DND-41 (cell line): ENCODE measurements at regions not wholly inside any gene's neighbourhood (a gene's known extent, or its start where the extent isn't known, plus 50 kb on each side); places are given as distances from the start of the nearest gene placed in this dataset.

Source experiments
- ATAC-seq: fragments of 200-7000 bp; cut with Tn5 transposase; 3 replicates; pipeline ENCODE4 v1.9.1; 2021; ENCODE audit warnings: low read depth; ENCODE audit not compliant: insufficient read depth
- DNase-seq: peaks from one replicate; pipeline ENCODE4 v3.0.0-alpha.2; 2020
- H2AFZ ChIP-seq: 2 replicates; pipeline ENCODE4 v1.6.0; 2012; ENCODE audit warnings: low read depth, low read length
- H3K27ac ChIP-seq: 2 replicates; pipeline ENCODE4 v1.5.1; 2012; ENCODE audit warnings: low read length, inconsistent platforms
- H3K27me3 ChIP-seq: fragments of 200-600 bp; sonication (generic); 2 replicates; pipeline ENCODE4 v1.6.0; 2012; ENCODE audit warnings: low read length, mild to moderate bottlenecking, inconsistent platforms; ENCODE audit not compliant: insufficient read depth, poor library complexity
- H3K36me3 ChIP-seq: 2 replicates; pipeline ENCODE4 v1.5.1; 2012; ENCODE audit warnings: low read length, inconsistent platforms; ENCODE audit not compliant: insufficient read depth
- H3K4me1 ChIP-seq: 2 replicates; pipeline ENCODE4 v1.5.1; 2012; ENCODE audit warnings: mild to moderate bottlenecking, low read length; ENCODE audit not compliant: insufficient read depth
- H3K4me2 ChIP-seq: 2 replicates; pipeline ENCODE4 v1.6.0; 2012; ENCODE audit warnings: mild to moderate bottlenecking, moderate library complexity, low read length, inconsistent platforms; ENCODE audit not compliant: insufficient read depth
- H3K4me3 ChIP-seq, 2 experiments: fragments of 200-600 bp in 1 of 2; shearing (Covaris generic) in 1 of 2; 2 replicates each; pipeline ENCODE4 v1.5.1; 2012 to 2016; ENCODE audit warnings: inconsistent platforms in 2 of 2, low read length in 2 of 2, mild to moderate bottlenecking in 2 of 2, low read depth in 1 of 2, moderate library complexity in 1 of 2
- H3K79me2 ChIP-seq: 2 replicates; pipeline ENCODE4 v1.6.0; 2012; ENCODE audit warnings: low read length, inconsistent platforms; ENCODE audit not compliant: insufficient read depth
- H3K9ac ChIP-seq: 2 replicates; pipeline ENCODE4 v1.6.0; 2012; ENCODE audit warnings: low read depth, mild to moderate bottlenecking, inconsistent platforms, low read length, moderate library complexity
- H3K9me3 ChIP-seq: 2 replicates; pipeline ENCODE4 v1.5.1; 2012; ENCODE audit warnings: low read length, moderate library complexity, mild to moderate bottlenecking, inconsistent platforms; ENCODE audit not compliant: insufficient read depth, severe bottlenecking
- H4K20me1 ChIP-seq: 2 replicates; pipeline ENCODE4 v1.6.0; 2012; ENCODE audit warnings: low read length; ENCODE audit not compliant: insufficient read depth
- CTCF ChIP-seq: IDR thresholded peaks from 2 replicates; pipeline ENCODE4 v1.5.1; 2012; ENCODE audit warnings: borderline replicate concordance, low read length, moderate library complexity, mild to moderate bottlenecking; ENCODE audit not compliant: poor library complexity, severe bottlenecking; ENCODE audit errors: extremely low read depth
- EZH2 ChIP-seq: IDR thresholded peaks from 3 replicates; pipeline ENCODE4 v1.6.1; 2012; ENCODE audit warnings: borderline replicate concordance, low read depth, mild to moderate bottlenecking, moderate library complexity, low read length, inconsistent platforms; ENCODE audit not compliant: severe bottlenecking

- Histone ChIP-seq H3K9me3 (no peaks in the 10 kb centered on the region), H2AFZ (no peak overlapping the region), H3K36me3 (no peaks in the 10 kb centered on the region), H4K20me1 (no peaks in the 10 kb centered on the region; the same call in 1 of the 2 replicates), H3K79me2 (no peaks in the 10 kb centered on the region), H3K4me1 (no peaks in the 10 kb centered on the region), H3K4me2 (no peak overlapping the region), H3K27me3 (peaks cover 9% of the 10 kb centered on the region), H3K9ac (no peak overlapping the region), H3K4me3 (no peak overlapping the region), H3K27ac (no peak overlapping the region)
- ATAC-seq: no peak
- no peak for TF ChIP-seq CTCF
- TF ChIP-seq EZH2: no peak
- DNase-seq: no peak
Observed at GRCh38 chr11:120022617-120023016, 115.3 kb downstream of the TRIM29 start.

- no peak overlapping the region for H3K27ac ChIP-seq
- no peak overlapping the region for H3K9ac ChIP-seq
- H3K4me3 ChIP-seq: no peak overlapping the region
- H3K27me3 ChIP-seq: peaks cover 7% of the 10 kb centered on the region
- H3K9me3 ChIP-seq: no peaks in the 10 kb centered on the region
- no peak overlapping the region for H2AFZ ChIP-seq
- H3K36me3 ChIP-seq: no peaks in the 10 kb centered on the region
- H4K20me1 ChIP-seq: no peaks in the 10 kb centered on the region; the same call in 1 of the 2 replicates
- no peaks in the 10 kb centered on the region for H3K79me2 ChIP-seq
- no peaks in the 10 kb centered on the region for H3K4me1 ChIP-seq
- DNase-seq (no peak), ATAC-seq (no peak)
- no peak overlapping the region for H3K4me2 ChIP-seq
- TF ChIP-seq EZH2 (no peak), CTCF (no peak)
Observed at GRCh38 chr11:120021978-120022377, 115.9 kb downstream of the TRIM29 start.

GRCh38 chr11:120021391-120021953 is 116.4 kb downstream of the TRIM29 start:
- no peaks in the 10 kb centered on the region for H3K4me1 ChIP-seq
- no peaks in the 10 kb centered on the region for H3K79me2 ChIP-seq
- H3K4me3 ChIP-seq: no peak overlapping the region
- no peak overlapping the region for H3K9ac ChIP-seq
- no peak for ATAC-seq
- H3K27ac ChIP-seq: no peak overlapping the region
- no peaks in the 10 kb centered on the region for H3K9me3 ChIP-seq
- no peaks in the 10 kb centered on the region for H3K36me3 ChIP-seq
- H3K27me3 ChIP-seq: peaks cover 11% of the 10 kb centered on the region
- H4K20me1 ChIP-seq: no peaks in the 10 kb centered on the region; the same call in 1 of the 2 replicates
- H3K4me2 ChIP-seq: no peak overlapping the region
- TF ChIP-seq EZH2: no peak
- no peak for TF ChIP-seq CTCF
- DNase-seq: no peak
- H2AFZ ChIP-seq: no peak overlapping the region

GRCh38 chr11:120020981-120021380 is 116.9 kb downstream of the TRIM29 start:
- H3K79me2 ChIP-seq: no peaks in the 10 kb centered on the region
- H2AFZ ChIP-seq: no peak overlapping the region
- H3K27ac ChIP-seq: no peak overlapping the region
- ATAC-seq (no peak), DNase-seq (no peak)
- H4K20me1 ChIP-seq: no peaks in the 10 kb centered on the region; the same call in 1 of the 2 replicates
- no peaks in the 10 kb centered on the region for H3K36me3 ChIP-seq
- H3K9ac ChIP-seq: no peak overlapping the region
- TF ChIP-seq EZH2 (no peak), CTCF (no peak)
- no peaks in the 10 kb centered on the region for H3K4me1 ChIP-seq
- peaks cover 13% of the 10 kb centered on the region for H3K27me3 ChIP-seq
- no peak overlapping the region for H3K4me3 ChIP-seq
- no peaks in the 10 kb centered on the region for H3K9me3 ChIP-seq
- H3K4me2 ChIP-seq: no peak overlapping the region
